Esophagus muscularis mucosa (tissue), 4 donors: ENCODE measurements at regions not wholly inside any gene's neighbourhood (a gene's known extent, or its start where the extent isn't known, plus 50 kb on each side); places are given as distances from the start of the nearest gene placed in this dataset.

Source experiments
- DNase-seq: peaks from one replicate; pipeline ENCODE4 v3.0.0-alpha.2; 2017; ENCODE audit errors: extremely low spot score
- H3K27ac ChIP-seq, 4 donors: fragments of 200-600 bp; sonication (generic); replicated peaks in 1 of 4; 1 replicate in 3 of 4; 2 replicates in 1 of 4; pipeline ENCODE4 v1.5.1; 2016 to 2019; ENCODE audit warnings: mild to moderate bottlenecking in 1 of 4
- H3K27me3 ChIP-seq, 4 donors: fragments of 200-600 bp; sonication (generic); one replicate each; pipeline versions ENCODE4 v1.5.1 to v1.6.0; 2016 to 2019
- H3K36me3 ChIP-seq, 4 donors: fragments of 200-600 bp; sonication (generic); one replicate each; pipeline ENCODE4 v1.5.1; 2016 to 2019
- H3K4me1 ChIP-seq, 4 donors: fragments of 200-600 bp; sonication (generic); one replicate each; pipeline ENCODE4 v1.5.1; 2016 to 2019
- H3K4me3 ChIP-seq, 4 donors: fragments of 200-600 bp; sonication (generic); 1 replicate in 2 of 4; 2 replicates in 2 of 4; pipeline ENCODE4 v1.5.1; 2016 to 2019; ENCODE audit warnings: mild to moderate bottlenecking in 4 of 4, moderate library complexity in 1 of 4
- H3K9me3 ChIP-seq, 4 donors: fragments of 200-600 bp; sonication (generic); 1 replicate in 3 of 4; 2 replicates in 1 of 4; pipeline ENCODE4 v1.5.1; 2016 to 2019
- EP300 ChIP-seq: sonication (generic); formaldehyde crosslinking; IDR thresholded peaks from one replicate; pipeline ENCODE4 v1.6.1; 2017; ENCODE audit warnings: antibody characterized with exemption
- POLR2A ChIP-seq: fragments of 450-650 bp; IDR thresholded peaks from one replicate; pipeline ENCODE4 v1.6.1; 2017; ENCODE audit warnings: antibody characterized with exemption, moderate library complexity, mild to moderate bottlenecking, low read depth
- POLR2AphosphoS5 ChIP-seq, 2 donors: sonication (generic); formaldehyde crosslinking; IDR thresholded peaks; one replicate each; pipeline ENCODE4 v1.6.1; 2017; ENCODE audit warnings: antibody characterized with exemption in 2 of 2
- WGBS: methylation state at CpG from one replicate; pipeline ENCODE4 v1.1.5; 2018; 5-methylcytosine and 5-hydroxymethylcytosine counted together
- intact Hi-C: fragments of 100-400 bp; cut with DNase I; formaldehyde crosslinking; loops from one replicate; pipeline ENCODE4 v1.15.1; 2023
- TF ChIP-seq, protein P1 (sequence below), 3 experiments: fragments of 200-600 bp in 2 of 3; fragments of 450-650 bp in 1 of 3; sonication (generic) in 2 of 3; IDR thresholded peaks; one replicate each; pipeline ENCODE4 v1.5.1; 2017 to 2019; ENCODE audit warnings: antibody characterized with exemption in 3 of 3, mild to moderate bottlenecking in 2 of 3, moderate library complexity in 1 of 3

GRCh38 chr9:115189686-115190085 lies 71.7 kb upstream of the TNC start:
- DNase-seq = no peak
- Histone ChIP-seq H3K9me3 (no peaks in the 10 kb centered on the region), H3K4me1 (peaks cover 0 to 7% (median 0%) of the 10 kb centered on the region in 4 donors), H3K4me3 (no peak overlapping the region), H3K36me3 (no peaks in the 10 kb centered on the region), H3K27ac (no peak overlapping the region), H3K27me3 (no peaks in the 10 kb centered on the region)
- intact Hi-C loops = no loop called here
- no peak for TF ChIP-seq POLR2A
- TF ChIP-seq, protein P1, sequence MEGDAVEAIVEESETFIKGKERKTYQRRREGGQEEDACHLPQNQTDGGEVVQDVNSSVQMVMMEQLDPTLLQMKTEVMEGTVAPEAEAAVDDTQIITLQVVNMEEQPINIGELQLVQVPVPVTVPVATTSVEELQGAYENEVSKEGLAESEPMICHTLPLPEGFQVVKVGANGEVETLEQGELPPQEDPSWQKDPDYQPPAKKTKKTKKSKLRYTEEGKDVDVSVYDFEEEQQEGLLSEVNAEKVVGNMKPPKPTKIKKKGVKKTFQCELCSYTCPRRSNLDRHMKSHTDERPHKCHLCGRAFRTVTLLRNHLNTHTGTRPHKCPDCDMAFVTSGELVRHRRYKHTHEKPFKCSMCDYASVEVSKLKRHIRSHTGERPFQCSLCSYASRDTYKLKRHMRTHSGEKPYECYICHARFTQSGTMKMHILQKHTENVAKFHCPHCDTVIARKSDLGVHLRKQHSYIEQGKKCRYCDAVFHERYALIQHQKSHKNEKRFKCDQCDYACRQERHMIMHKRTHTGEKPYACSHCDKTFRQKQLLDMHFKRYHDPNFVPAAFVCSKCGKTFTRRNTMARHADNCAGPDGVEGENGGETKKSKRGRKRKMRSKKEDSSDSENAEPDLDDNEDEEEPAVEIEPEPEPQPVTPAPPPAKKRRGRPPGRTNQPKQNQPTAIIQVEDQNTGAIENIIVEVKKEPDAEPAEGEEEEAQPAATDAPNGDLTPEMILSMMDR (IDR thresholded peaks at IDR 0.05) = no peak
- no peak for TF ChIP-seq EP300
- no peak for TF ChIP-seq POLR2AphosphoS5 (IDR thresholded peaks at IDR 0.05)
- 82% methylated on average over 2 of the region's 2 CpGs for WGBS

DNA sequence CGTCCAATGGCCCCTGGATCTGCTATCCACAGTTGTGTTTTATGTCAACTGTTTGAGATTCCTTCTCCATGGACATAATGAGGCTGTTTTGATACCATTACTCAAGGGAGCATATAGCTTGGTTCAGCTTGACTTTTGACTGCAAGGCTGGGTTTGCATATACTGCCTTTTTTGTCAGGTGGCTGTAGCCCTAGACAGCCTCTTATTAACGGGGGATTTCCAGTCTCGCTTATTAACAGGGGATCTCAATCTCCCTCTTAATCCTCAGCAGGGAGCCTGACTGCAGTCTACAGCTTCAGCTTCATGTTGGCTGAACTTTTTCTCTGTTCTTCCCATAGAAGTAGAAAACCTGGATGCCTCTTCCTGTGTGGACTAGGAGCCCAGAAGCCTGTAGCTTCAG lies 73.7 kb upstream of the TNC start:
- Histone ChIP-seq H3K9me3 (no peaks in the 10 kb centered on the region), H3K27ac (no peak overlapping the region), H3K27me3 (no peaks in the 10 kb centered on the region), H3K36me3 (no peaks in the 10 kb centered on the region), H3K4me3 (no peak overlapping the region), H3K4me1 (peaks cover 0 to 7% (median 0%) of the 10 kb centered on the region in 4 donors)
- DNase-seq = no peak
- TF ChIP-seq, protein P1 (IDR thresholded peaks at IDR 0.05) = no peak
- TF ChIP-seq POLR2A = no peak
- TF ChIP-seq EP300 = no peak
- 80% methylated on average over 3 of the region's 3 CpGs for WGBS
- intact Hi-C loops = loop anchor here (2.0 kb wide), 1 partner anchor 19 kb away; no protein-coding TSS in a partner anchor

DNA sequence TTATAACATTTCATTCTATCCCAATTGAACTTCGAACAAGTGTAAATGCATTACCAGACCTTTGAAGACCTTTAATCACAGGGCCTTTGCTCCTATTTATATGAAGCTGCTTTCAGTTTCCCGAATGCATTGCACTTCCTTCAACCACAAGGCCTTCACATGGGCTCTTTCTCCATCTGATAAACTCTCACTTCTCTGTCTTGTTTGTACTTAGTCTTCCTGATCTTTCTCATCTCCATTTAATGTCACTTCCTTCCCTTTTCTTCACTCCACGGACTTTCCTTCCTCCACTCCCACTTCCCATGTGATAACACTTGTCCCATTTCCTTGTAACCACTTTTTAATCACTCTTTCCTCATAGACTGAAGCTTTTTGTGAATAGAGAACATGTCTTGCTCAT lies 74.3 kb upstream of the TNC start:
- intact Hi-C loops = loop anchor here (2.0 kb wide), 1 partner anchor 19 kb away; no protein-coding TSS in a partner anchor
- Histone ChIP-seq H3K9me3 (no peaks in the 10 kb centered on the region), H3K27me3 (no peaks in the 10 kb centered on the region), H3K4me3 (no peak overlapping the region), H3K36me3 (no peaks in the 10 kb centered on the region), H3K27ac (no peak overlapping the region), H3K4me1 (peaks cover 0 to 7% (median 1%) of the 10 kb centered on the region in 4 donors)
- DNase-seq = no peak
- WGBS = 79% methylated on average over 3 of the region's 3 CpGs
- TF ChIP-seq POLR2AphosphoS5 (IDR thresholded peaks at IDR 0.05) (no peak), POLR2A (no peak), EP300 (no peak)
- TF ChIP-seq, protein P1 (IDR thresholded peaks at IDR 0.05) = no peak

- no peaks in the 10 kb centered on the region for H3K36me3 ChIP-seq
- no peak overlapping the region for H3K27ac ChIP-seq
- H3K27me3 ChIP-seq = no peaks in the 10 kb centered on the region
- no peak overlapping the region for H3K4me3 ChIP-seq
- no peaks in the 10 kb centered on the region for H3K9me3 ChIP-seq
- peaks cover 0 to 9% (median 3%) of the 10 kb centered on the region in 4 donors for H3K4me1 ChIP-seq
- 86% methylated on average over 2 of the region's 2 CpGs for WGBS
- intact Hi-C loops = loop anchor here (2.0 kb wide), 1 partner anchor 20 kb away; no protein-coding TSS in a partner anchor
- TF ChIP-seq, protein P1 (IDR thresholded peaks at IDR 0.05) = no peak
- TF ChIP-seq POLR2A (no peak), POLR2AphosphoS5 (IDR thresholded peaks at IDR 0.05) (no peak), EP300 (no peak)
- DNase-seq = no peak
These were observed 75.0 kb upstream of the TNC start for GRCh38 chr9:115192835-115193525.
